ENCODE measurements at regions not wholly inside any gene's neighbourhood (a gene's known extent, or its start where the extent isn't known, plus 50 kb on each side); places are given as distances from the start of the nearest gene placed in this dataset.

DNA sequence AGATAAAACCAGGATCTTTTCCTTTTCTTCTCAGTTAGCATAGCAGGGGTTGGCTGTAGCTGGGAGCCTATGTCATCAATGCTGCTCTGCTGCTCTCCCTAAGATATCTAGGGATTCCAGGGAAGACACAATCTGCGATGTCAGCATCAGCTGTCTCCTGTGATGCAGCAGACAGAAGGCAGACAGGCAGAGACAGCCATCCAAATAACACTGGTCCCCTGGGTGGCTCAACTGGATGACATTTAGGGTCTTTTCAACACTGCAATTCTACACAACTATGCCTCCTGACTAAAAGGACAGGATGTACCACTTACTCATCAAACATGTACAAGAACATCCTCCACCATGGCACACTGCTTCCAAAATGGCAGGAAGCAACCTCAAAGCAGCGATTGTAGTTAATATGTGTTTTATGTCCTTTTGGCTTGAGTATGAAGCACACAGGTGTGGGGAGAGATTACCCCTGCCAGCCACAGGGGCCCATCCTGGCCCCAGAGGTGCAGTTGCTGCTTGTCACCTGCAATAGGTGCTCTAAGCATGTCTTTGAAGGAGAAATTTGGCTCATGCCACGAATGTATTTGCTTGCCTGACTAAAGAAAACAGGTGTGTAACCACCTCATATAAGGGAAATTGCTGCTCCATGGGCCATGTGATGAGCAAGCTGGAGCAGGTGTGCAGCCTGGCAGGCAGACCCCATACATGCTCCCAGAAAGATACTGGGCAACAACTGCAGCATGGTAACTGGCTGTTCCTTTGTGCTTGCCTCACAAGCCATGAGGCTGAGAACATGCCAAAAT is 357.8 kb downstream of the VPS13C start:
- TF ChIP-seq, protein P1, sequence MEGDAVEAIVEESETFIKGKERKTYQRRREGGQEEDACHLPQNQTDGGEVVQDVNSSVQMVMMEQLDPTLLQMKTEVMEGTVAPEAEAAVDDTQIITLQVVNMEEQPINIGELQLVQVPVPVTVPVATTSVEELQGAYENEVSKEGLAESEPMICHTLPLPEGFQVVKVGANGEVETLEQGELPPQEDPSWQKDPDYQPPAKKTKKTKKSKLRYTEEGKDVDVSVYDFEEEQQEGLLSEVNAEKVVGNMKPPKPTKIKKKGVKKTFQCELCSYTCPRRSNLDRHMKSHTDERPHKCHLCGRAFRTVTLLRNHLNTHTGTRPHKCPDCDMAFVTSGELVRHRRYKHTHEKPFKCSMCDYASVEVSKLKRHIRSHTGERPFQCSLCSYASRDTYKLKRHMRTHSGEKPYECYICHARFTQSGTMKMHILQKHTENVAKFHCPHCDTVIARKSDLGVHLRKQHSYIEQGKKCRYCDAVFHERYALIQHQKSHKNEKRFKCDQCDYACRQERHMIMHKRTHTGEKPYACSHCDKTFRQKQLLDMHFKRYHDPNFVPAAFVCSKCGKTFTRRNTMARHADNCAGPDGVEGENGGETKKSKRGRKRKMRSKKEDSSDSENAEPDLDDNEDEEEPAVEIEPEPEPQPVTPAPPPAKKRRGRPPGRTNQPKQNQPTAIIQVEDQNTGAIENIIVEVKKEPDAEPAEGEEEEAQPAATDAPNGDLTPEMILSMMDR (IDR thresholded peaks at IDR 0.05; ENCODE audit: insufficient read depth, low read length, poor library complexity, severe bottlenecking): no peak
- Histone ChIP-seq H3K27me3 (ENCODE audit: control insufficient read depth, insufficient read depth, low read length) (no peaks in the 10 kb centered on the region), H3K4me3 (ENCODE audit: low read depth, low read length) (no peak overlapping the region), H3K36me3 (ENCODE audit: control insufficient read depth, insufficient read depth, low read length) (no peaks in the 10 kb centered on the region)
- DNase-seq (ENCODE audit: low read depth): no peak

DNA sequence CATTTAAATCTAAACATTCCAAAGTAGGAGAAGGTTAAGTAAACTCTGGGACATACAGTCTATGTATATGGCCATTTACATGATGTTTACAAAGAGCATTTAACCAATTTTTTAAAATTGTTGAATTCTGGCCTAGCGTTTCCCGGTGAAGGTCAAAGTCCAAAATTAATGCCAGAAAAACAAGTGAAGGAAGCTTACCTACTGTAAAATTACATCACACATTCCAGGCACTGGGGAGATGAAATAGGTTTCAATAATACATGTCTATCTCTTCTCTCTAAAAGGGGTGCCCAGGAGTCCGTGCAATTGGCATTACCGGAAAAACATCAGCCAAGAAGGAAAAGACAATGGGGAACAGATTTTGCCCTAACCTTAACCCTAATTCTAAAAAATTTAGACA is 358.8 kb downstream of the VPS13C start:
- TF ChIP-seq, protein P1 (IDR thresholded peaks at IDR 0.05; ENCODE audit: insufficient read depth, low read length, poor library complexity, severe bottlenecking): no peak
- Histone ChIP-seq H3K4me3 (ENCODE audit: low read depth, low read length) (no peak overlapping the region), H3K36me3 (ENCODE audit: control insufficient read depth, insufficient read depth, low read length) (no peaks in the 10 kb centered on the region), H3K27me3 (ENCODE audit: control insufficient read depth, insufficient read depth, low read length) (no peaks in the 10 kb centered on the region)
- no peak for DNase-seq (ENCODE audit: low read depth)

GRCh38 chr15:61700803-61701202 is 359.4 kb downstream of the VPS13C start:
- H3K36me3 ChIP-seq (ENCODE audit: control insufficient read depth, insufficient read depth, low read length): no peaks in the 10 kb centered on the region
- TF ChIP-seq, protein P1 (IDR thresholded peaks at IDR 0.05; ENCODE audit: insufficient read depth, low read length, poor library complexity, severe bottlenecking): no peak
- H3K27me3 ChIP-seq (ENCODE audit: control insufficient read depth, insufficient read depth, low read length): no peaks in the 10 kb centered on the region
- no peak overlapping the region for H3K4me3 ChIP-seq (ENCODE audit: low read depth, low read length)
- DNase-seq (ENCODE audit: low read depth): no peak

- no peak for DNase-seq (ENCODE audit: low read depth)
- no peaks in the 10 kb centered on the region for H3K27me3 ChIP-seq (ENCODE audit: control insufficient read depth, insufficient read depth, low read length)
- TF ChIP-seq, protein P1 (IDR thresholded peaks at IDR 0.05; ENCODE audit: insufficient read depth, low read length, poor library complexity, severe bottlenecking): no peak
- H3K4me3 ChIP-seq (ENCODE audit: low read depth, low read length): no peak overlapping the region
- no peaks in the 10 kb centered on the region for H3K36me3 ChIP-seq (ENCODE audit: control insufficient read depth, insufficient read depth, low read length)
Measured at GRCh38 chr15:61697796-61698195, 362.5 kb downstream of the VPS13C start.

DNA sequence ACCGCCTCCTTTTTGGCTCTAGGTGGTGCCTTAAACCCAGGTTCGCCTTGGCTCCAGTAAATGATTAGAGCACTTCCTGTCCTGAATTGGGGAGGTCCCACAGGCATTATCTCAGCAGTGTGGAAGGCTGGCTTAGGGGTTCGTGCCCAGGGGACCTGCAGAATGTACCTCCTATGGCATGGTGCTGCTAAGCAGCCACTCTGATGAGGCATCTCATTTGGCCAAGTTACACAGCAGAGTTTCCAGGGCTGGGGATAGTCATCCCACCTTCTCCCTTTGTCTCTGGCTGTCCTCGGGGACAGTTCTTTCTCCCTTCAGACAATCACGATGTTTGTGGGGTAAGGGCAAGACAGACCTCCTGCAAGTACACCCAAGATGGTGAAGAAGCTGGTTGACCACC is 371.2 kb downstream of the VPS13C start:
- no peak for DNase-seq (ENCODE audit: low read depth)
- TF ChIP-seq, protein P1 (IDR thresholded peaks at IDR 0.05; ENCODE audit: insufficient read depth, low read length, poor library complexity, severe bottlenecking): no peak
- H3K4me3 ChIP-seq (ENCODE audit: low read depth, low read length): no peak overlapping the region
- no peaks in the 10 kb centered on the region for H3K36me3 ChIP-seq (ENCODE audit: control insufficient read depth, insufficient read depth, low read length)
- H3K27me3 ChIP-seq (ENCODE audit: control insufficient read depth, insufficient read depth, low read length): no peaks in the 10 kb centered on the region

GRCh38 chr15:61687651-61688050 is 372.6 kb downstream of the VPS13C start:
- TF ChIP-seq, protein P1 (IDR thresholded peaks at IDR 0.05; ENCODE audit: insufficient read depth, low read length, poor library complexity, severe bottlenecking): no peak
- no peak overlapping the region for H3K4me3 ChIP-seq (ENCODE audit: low read depth, low read length)
- no peak for DNase-seq (ENCODE audit: low read depth)

More at GRCh38 chr15:61687651-61688050, 372.6 kb downstream of the VPS13C start:
- no peaks in the 10 kb centered on the region for H3K36me3 ChIP-seq (ENCODE audit: control insufficient read depth, insufficient read depth, low read length)
- no peaks in the 10 kb centered on the region for H3K27me3 ChIP-seq (ENCODE audit: control insufficient read depth, insufficient read depth, low read length)

Data from kidney epithelial cell (primary cell).